Stomach (tissue), 4 donors: ENCODE measurements at regions not wholly inside any gene's neighbourhood (a gene's known extent, or its start where the extent isn't known, plus 50 kb on each side); places are given as distances from the start of the nearest gene placed in this dataset.
"Not testable (repeated sequence)": the region's sequence is repeated elsewhere in the genome, so short reads cannot be mapped to it uniquely, and the experiment has no call there.

ENCODE experiments used
- CTCF ChIP-seq, 7 experiments: fragments of 450-650 bp in 4 of 7; fragments of 200-600 bp in 3 of 7; sonication (generic) in 3 of 7; IDR thresholded peaks; one replicate each; pipeline ENCODE4 v1.5.1; 2016 to 2019; ENCODE audit warnings: antibody characterized with exemption in 7 of 7, control low read depth in 2 of 7, mild to moderate bottlenecking in 1 of 7
- EP300 ChIP-seq: sonication (generic); formaldehyde crosslinking; IDR thresholded peaks from one replicate; pipeline ENCODE4 v1.6.1; 2017; ENCODE audit warnings: antibody characterized with exemption
- POLR2A ChIP-seq, 4 donors: fragments of 450-650 bp; IDR thresholded peaks; one replicate each; pipeline ENCODE4 v1.6.1; 2016; ENCODE audit warnings: antibody characterized with exemption in 4 of 4, control low read depth in 2 of 4, mild to moderate bottlenecking in 1 of 4, moderate library complexity in 1 of 4
- POLR2AphosphoS5 ChIP-seq, 3 donors: sonication (generic); formaldehyde crosslinking; IDR thresholded peaks; one replicate each; pipeline ENCODE4 v1.6.1; 2016; ENCODE audit warnings: antibody characterized with exemption in 3 of 3

- not testable (repeated sequence) for TF ChIP-seq CTCF (IDR thresholded peaks at IDR 0.05); POLR2AphosphoS5 (IDR thresholded peaks at IDR 0.05); POLR2A (IDR thresholded peaks at IDR 0.05); EP300
Observed at GRCh38 chr10:77722956-77723355, 85.3 kb upstream of the KCNMA1 start.
